Neural progenitor cell (in vitro differentiated cells): ENCODE measurements at regions not wholly inside any gene's neighbourhood (a gene's known extent, or its start where the extent isn't known, plus 50 kb on each side); places are given as distances from the start of the nearest gene placed in this dataset.
"Not testable (repeated sequence)": the region's sequence is repeated elsewhere in the genome, so short reads cannot be mapped to it uniquely, and the experiment has no call there.

ENCODE experiments used
- CTCF ChIP-seq: fragments of 200-600 bp; sonication (generic); IDR thresholded peaks from 2 replicates; pipeline ENCODE4 v1.5.1; 2017; ENCODE audit warnings: antibody characterized with exemption, mild to moderate bottlenecking
- EZH2 ChIP-seq: fragments of 200-600 bp; sonication (generic); IDR thresholded peaks from 2 replicates; pipeline ENCODE4 v1.6.1; 2017; ENCODE audit warnings: antibody characterized with exemption, mild to moderate bottlenecking, moderate library complexity
- EZH2phosphoT487 ChIP-seq: fragments of 200-600 bp; sonication (generic); IDR thresholded peaks from 2 replicates; pipeline ENCODE4 v1.6.1; 2017; ENCODE audit warnings: antibody characterized with exemption

GRCh38 chr6:3528081-3528671 lies 71.3 kb upstream of the SLC22A23 start:
- not testable (repeated sequence) for TF ChIP-seq CTCF, EZH2phosphoT487, EZH2
